ENCODE measurements at regions not wholly inside any gene's neighbourhood (a gene's known extent, or its start where the extent isn't known, plus 50 kb on each side); places are given as distances from the start of the nearest gene placed in this dataset.

- no peak for TF ChIP-seq CTCF (IDR thresholded peaks at IDR 0.05; ENCODE audit: low read length)
- TF ChIP-seq EZH2 (IDR thresholded peaks at IDR 0.05; ENCODE audit: borderline replicate concordance, low read length): no peak
Observed at GRCh38 chr18:47507651-47508050, 256.2 kb upstream of the SKOR2 start.

All from OCI-LY1 (cell line).